Peyer's patch (tissue), 4 donors: ENCODE measurements at regions not wholly inside any gene's neighbourhood (a gene's known extent, or its start where the extent isn't known, plus 50 kb on each side); places are given as distances from the start of the nearest gene placed in this dataset.

Experiments used
- CTCF ChIP-seq, 6 experiments: fragments of 450-650 bp in 4 of 6; fragments of 200-600 bp in 2 of 6; sonication (generic) in 1 of 6; IDR thresholded peaks; one replicate each; pipeline ENCODE4 v1.5.1; 2017 to 2019; ENCODE audit warnings: antibody characterized with exemption in 6 of 6, mild to moderate bottlenecking in 3 of 6, moderate library complexity in 1 of 6
- POLR2A ChIP-seq, 2 donors: fragments of 450-650 bp; IDR thresholded peaks; one replicate each; pipeline ENCODE4 v1.5.1; 2017; ENCODE audit warnings: antibody characterized with exemption in 2 of 2, mild to moderate bottlenecking in 2 of 2, moderate library complexity in 2 of 2

- no peak for TF ChIP-seq CTCF (IDR thresholded peaks at IDR 0.05)
- no peak for TF ChIP-seq POLR2A (IDR thresholded peaks at IDR 0.05)
Measured at GRCh38 chrX:77061545-77061944, 385.6 kb upstream of the FGF16 start.
